ENCODE measurements at regions not wholly inside any gene's neighbourhood (a gene's known extent, or its start where the extent isn't known, plus 50 kb on each side); places are given as distances from the start of the nearest gene placed in this dataset.

- DNase-seq (ENCODE audit: low spot score): no peak
- Histone ChIP-seq H3K4me1 (ENCODE audit: insufficient read depth, poor library complexity, severe bottlenecking) (no peaks in the 10 kb centered on the region), H3K27ac (ENCODE audit: poor library complexity, severe bottlenecking) (no peak overlapping the region), H3K27me3 (ENCODE audit: insufficient read depth, poor library complexity, severe bottlenecking) (no peaks in the 10 kb centered on the region), H3K9me3 (ENCODE audit: severe bottlenecking) (no peaks in the 10 kb centered on the region), H3K36me3 (ENCODE audit: low read depth) (no peaks in the 10 kb centered on the region), H3K4me3 (ENCODE audit: severe bottlenecking) (no peak overlapping the region)
- ATAC-seq (ENCODE audit: low read depth): peak; percentile 77
- TF ChIP-seq CTCF (IDR thresholded peaks at IDR 0.05; ENCODE audit: poor library complexity, severe bottlenecking): no peak
Observed at GRCh38 chr22:34760276-34761008, 305.5 kb upstream of the ISX start.

- ATAC-seq (ENCODE audit: low read depth) (0 out of 3 replicates have a peak, but pooled peaks have one; percentile 38), DNase-seq (ENCODE audit: low spot score) (no peak)
- Histone ChIP-seq H3K27me3 (ENCODE audit: insufficient read depth, poor library complexity, severe bottlenecking) (no peaks in the 10 kb centered on the region), H3K4me1 (ENCODE audit: insufficient read depth, poor library complexity, severe bottlenecking) (no peaks in the 10 kb centered on the region), H3K27ac (ENCODE audit: poor library complexity, severe bottlenecking) (no peak overlapping the region), H3K9me3 (ENCODE audit: severe bottlenecking) (no peaks in the 10 kb centered on the region), H3K4me3 (ENCODE audit: severe bottlenecking) (no peak overlapping the region), H3K36me3 (ENCODE audit: low read depth) (no peaks in the 10 kb centered on the region)
- no peak for TF ChIP-seq CTCF (IDR thresholded peaks at IDR 0.05; ENCODE audit: poor library complexity, severe bottlenecking)
Observed at GRCh38 chr22:34761111-34761510, 304.8 kb upstream of the ISX start.

- TF ChIP-seq CTCF (IDR thresholded peaks at IDR 0.05; ENCODE audit: poor library complexity, severe bottlenecking): no peak
- Histone ChIP-seq H3K4me3 (ENCODE audit: severe bottlenecking) (no peak overlapping the region), H3K36me3 (ENCODE audit: low read depth) (no peaks in the 10 kb centered on the region), H3K27me3 (ENCODE audit: insufficient read depth, poor library complexity, severe bottlenecking) (no peaks in the 10 kb centered on the region), H3K9me3 (ENCODE audit: severe bottlenecking) (no peaks in the 10 kb centered on the region), H3K27ac (ENCODE audit: poor library complexity, severe bottlenecking) (no peak overlapping the region), H3K4me1 (ENCODE audit: insufficient read depth, poor library complexity, severe bottlenecking) (no peaks in the 10 kb centered on the region)
- DNase-seq (ENCODE audit: low spot score) (no peak), ATAC-seq (ENCODE audit: low read depth) (no peak)
Observed at GRCh38 chr22:34763496-34763895, 302.5 kb upstream of the ISX start.

GRCh38 chr22:34765115-34765514, 300.8 kb upstream of the ISX start:
- ATAC-seq (ENCODE audit: low read depth) (no peak), DNase-seq (ENCODE audit: low spot score) (no peak)
- H3K4me1 ChIP-seq (ENCODE audit: insufficient read depth, poor library complexity, severe bottlenecking): no peaks in the 10 kb centered on the region
- no peak for TF ChIP-seq CTCF (IDR thresholded peaks at IDR 0.05; ENCODE audit: poor library complexity, severe bottlenecking)
- H3K9me3 ChIP-seq (ENCODE audit: severe bottlenecking): no peaks in the 10 kb centered on the region
- no peak overlapping the region for H3K27ac ChIP-seq (ENCODE audit: poor library complexity, severe bottlenecking)
- no peaks in the 10 kb centered on the region for H3K27me3 ChIP-seq (ENCODE audit: insufficient read depth, poor library complexity, severe bottlenecking)
- H3K36me3 ChIP-seq (ENCODE audit: low read depth): no peaks in the 10 kb centered on the region
- no peak overlapping the region for H3K4me3 ChIP-seq (ENCODE audit: severe bottlenecking)

- no peak overlapping the region for H3K4me3 ChIP-seq (ENCODE audit: severe bottlenecking)
- H3K36me3 ChIP-seq (ENCODE audit: low read depth): no peaks in the 10 kb centered on the region
- H3K9me3 ChIP-seq (ENCODE audit: severe bottlenecking): no peaks in the 10 kb centered on the region
- DNase-seq (ENCODE audit: low spot score): no peak
- no peaks in the 10 kb centered on the region for H3K27me3 ChIP-seq (ENCODE audit: insufficient read depth, poor library complexity, severe bottlenecking)
- no peak overlapping the region for H3K27ac ChIP-seq (ENCODE audit: poor library complexity, severe bottlenecking)
- no peak for ATAC-seq (ENCODE audit: low read depth)
- H3K4me1 ChIP-seq (ENCODE audit: insufficient read depth, poor library complexity, severe bottlenecking): no peaks in the 10 kb centered on the region
- no peak for TF ChIP-seq CTCF (IDR thresholded peaks at IDR 0.05; ENCODE audit: poor library complexity, severe bottlenecking)
Observed at GRCh38 chr22:34769361-34769760, 296.6 kb upstream of the ISX start.
